BJ (cell line): ENCODE measurements at regions not wholly inside any gene's neighbourhood (a gene's known extent, or its start where the extent isn't known, plus 50 kb on each side); places are given as distances from the start of the nearest gene placed in this dataset.
"Not testable (repeated sequence)": the region's sequence is repeated elsewhere in the genome, so short reads cannot be mapped to it uniquely, and the experiment has no call there.

Source experiments
- CTCF ChIA-PET: fragments of 350-600 bp; formaldehyde crosslinking; extraction: SDS; loops from one replicate; lab custom pipeline; 2021; ENCODE audit warnings: antibody characterized with exemption, inconsistent platforms; lab: Yijun Ruan, JAX
- POLR2A ChIA-PET: fragments of 300-600 bp; sonication (Branson Sonifier 250); formaldehyde crosslinking; extraction: SDS; loops from one replicate; lab custom pipeline; 2021; ENCODE audit warnings: antibody characterized with exemption; lab: Charles Lee
- DNase-seq: peaks from one replicate; pipeline ENCODE4 v3.0.0-alpha.2; 2011; ENCODE audit warnings: low read depth
- H3K27me3 ChIP-seq: 2 replicates; pipeline ENCODE4 v1.6.0; 2011; ENCODE audit warnings: low read length; ENCODE audit not compliant: control insufficient read depth, insufficient read depth
- H3K36me3 ChIP-seq: 2 replicates; pipeline ENCODE4 v1.5.1; 2011; ENCODE audit warnings: low read length; ENCODE audit not compliant: control insufficient read depth, insufficient read depth
- H3K4me3 ChIP-seq: 2 replicates; pipeline ENCODE4 v1.5.1; 2011; ENCODE audit warnings: low read depth, mild to moderate bottlenecking, control low read depth, low read length
- CTCF ChIP-seq: IDR thresholded peaks from 2 replicates; pipeline ENCODE4 v1.5.1; 2011; ENCODE audit warnings: low read depth, mild to moderate bottlenecking, control low read depth, inconsistent platforms, low read length, moderate library complexity; ENCODE audit not compliant: insufficient read depth

GRCh38 chr15:29514926-29515325 lies 245.3 kb upstream of the NSMCE3 start:
- ChIA-PET POLR2A (no interaction called here), CTCF (no interaction called here)
- H3K27me3 ChIP-seq, result no peaks in the 10 kb centered on the region
- no peak for DNase-seq
- no peak for TF ChIP-seq CTCF
- H3K4me3 ChIP-seq, result no peak overlapping the region
- H3K36me3 ChIP-seq, result no peaks in the 10 kb centered on the region

- Histone ChIP-seq H3K27me3 (no peaks in the 10 kb centered on the region), H3K4me3 (no peak overlapping the region), H3K36me3 (no peaks in the 10 kb centered on the region)
- TF ChIP-seq CTCF, result no peak
- DNase-seq, result no peak
- ChIA-PET POLR2A (no interaction called here), CTCF (no interaction called here)
Observed at GRCh38 chr15:29511663-29512062, 242.0 kb upstream of the NSMCE3 start.

- DNase-seq, H3K27me3 ChIP-seq, CTCF ChIA-PET, H3K36me3 ChIP-seq, H3K4me3 ChIP-seq, POLR2A ChIA-PET: not testable (repeated sequence)
Observed at GRCh38 chr15:29505535-29505934, 235.9 kb upstream of the NSMCE3 start.

- CTCF ChIA-PET, result interaction anchor here (1.2 kb wide), 1 partner anchor 23 kb away, joined by 3 read pairs; no protein-coding TSS in a partner anchor
- no peak for DNase-seq
- H3K36me3 ChIP-seq, result no peaks in the 10 kb centered on the region
- no peaks in the 10 kb centered on the region for H3K27me3 ChIP-seq
- H3K4me3 ChIP-seq, result no peak overlapping the region
- no peak for TF ChIP-seq CTCF
- POLR2A ChIA-PET, result no interaction called here
Observed at GRCh38 chr15:29490747-29491471, 221.3 kb upstream of the NSMCE3 start.

GRCh38 chr15:29480949-29481348 lies 211.3 kb upstream of the NSMCE3 start:
- POLR2A ChIA-PET, result no interaction called here
- no peak for TF ChIP-seq CTCF
- DNase-seq, result no peak
- CTCF ChIA-PET, result no interaction called here
- no peaks in the 10 kb centered on the region for H3K36me3 ChIP-seq
- H3K27me3 ChIP-seq, result no peaks in the 10 kb centered on the region
- H3K4me3 ChIP-seq, result no peak overlapping the region

GRCh38 chr15:29480278-29480677 lies 210.7 kb upstream of the NSMCE3 start:
- CTCF ChIA-PET, result no interaction called here
- POLR2A ChIA-PET, result no interaction called here
- DNase-seq, result no peak

More at GRCh38 chr15:29480278-29480677, 210.7 kb upstream of the NSMCE3 start:
- Histone ChIP-seq H3K27me3 (no peaks in the 10 kb centered on the region), H3K36me3 (no peaks in the 10 kb centered on the region), H3K4me3 (no peak overlapping the region)
- no peak for TF ChIP-seq CTCF
